ENCODE measurements at regions not wholly inside any gene's neighbourhood (a gene's known extent, or its start where the extent isn't known, plus 50 kb on each side); places are given as distances from the start of the nearest gene placed in this dataset.

DNA sequence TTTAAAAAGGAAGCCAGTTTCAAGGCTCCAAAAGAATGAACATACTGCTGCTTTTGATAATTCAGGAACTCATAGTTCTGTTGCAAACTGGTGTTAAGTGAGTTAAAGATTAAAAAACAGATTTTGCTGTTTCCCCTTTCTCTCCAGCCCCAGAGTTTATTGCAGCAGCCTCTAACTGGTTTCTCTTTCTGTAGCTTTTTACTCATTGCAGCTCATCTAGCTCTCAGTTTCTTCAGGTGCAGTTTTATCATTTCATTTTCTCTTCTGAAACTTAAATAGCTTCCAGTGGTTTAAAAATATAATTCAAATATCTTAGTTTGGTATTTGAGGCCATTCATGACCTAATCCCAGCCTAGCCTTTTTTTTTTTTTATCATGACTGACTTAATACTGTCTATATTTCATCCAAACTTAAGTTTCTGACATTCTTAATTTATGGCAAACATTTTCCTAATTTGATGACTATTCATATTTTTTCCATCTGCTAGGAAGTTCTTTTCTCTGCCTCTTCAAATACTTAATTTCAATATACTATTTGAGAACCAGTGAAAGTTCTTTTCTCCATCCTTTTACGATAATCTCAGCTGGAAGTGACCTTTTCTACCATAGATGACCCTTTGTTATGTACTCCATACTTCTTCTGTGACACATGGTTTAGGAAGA is 252.7 kb upstream of the GRIA1 start:
- H3K79me1 ChIP-seq (ENCODE audit: low read depth, low read length) = no peaks in the 10 kb centered on the region
- no peak overlapping the region for H3K23ac ChIP-seq (ENCODE audit: insufficient read length)
- no peaks in the 10 kb centered on the region for H3K9me3 ChIP-seq (ENCODE audit: insufficient read depth in 2 of 2, low read depth in 1 of 2, low read length in 1 of 2)
- H4K91ac ChIP-seq (replicated peaks; ENCODE audit: insufficient read length, low read length) = no peak overlapping the region
- no peak overlapping the region for H4K8ac ChIP-seq (ENCODE audit: extremely low read depth, insufficient read depth, low read length)
- no peak for FAIRE-seq
- H2BK15ac ChIP-seq (ENCODE audit: low read length) = no peak overlapping the region
- H4K20me1 ChIP-seq (replicated peaks in 1 of 2; ENCODE audit: control insufficient read depth in 1 of 2, insufficient read depth in 2 of 2, low read length in 2 of 2) = no peaks in the 10 kb centered on the region
- no peak overlapping the region for H3K4me3 ChIP-seq (ENCODE audit: extremely low read depth in 1 of 4, insufficient read depth in 2 of 4, low read depth in 3 of 4, low read length in 4 of 4)
- H3K4me2 ChIP-seq (ENCODE audit: insufficient read depth in 1 of 2, low read depth in 2 of 2, low read length in 2 of 2) = no peak overlapping the region
- no peak overlapping the region for H2BK12ac ChIP-seq (ENCODE audit: low read depth, low read length)
- no peak for DNase-seq (ENCODE audit: low read depth in 1 of 2, low spot score in 2 of 2)
- H3K56ac ChIP-seq (replicated peaks; ENCODE audit: insufficient read length, low read depth, low read length) = no peak overlapping the region
- no peak overlapping the region for H2BK120ac ChIP-seq (replicated peaks; ENCODE audit: low read depth, low read length)
- no peak overlapping the region for H2BK5ac ChIP-seq (ENCODE audit: low read depth, low read length)
- no peaks in the 10 kb centered on the region for H3K23me2 ChIP-seq (ENCODE audit: low read depth, low read length)
- no peak overlapping the region for H3K9ac ChIP-seq (replicated peaks in 1 of 4; ENCODE audit: extremely low read depth in 1 of 4, low read depth in 3 of 4, low read length in 3 of 4)
- H3K36me3 ChIP-seq (ENCODE audit: control insufficient read depth in 2 of 4, insufficient read depth in 4 of 4, low read length in 3 of 4) = no peaks in the 10 kb centered on the region; a peak in 1 of 8 replicates
- no peak for TF ChIP-seq KDM5A (IDR thresholded peaks at IDR 0.05; ENCODE audit: low read length)
- no peak for TF ChIP-seq NANOG (IDR thresholded peaks at IDR 0.05; ENCODE audit: insufficient read depth, low read depth, low read length, poor library complexity, severe bottlenecking)
- TF ChIP-seq EGR1 (IDR thresholded peaks at IDR 0.05; ENCODE audit: borderline replicate concordance, low read depth, low read length) = no peak
- TF ChIP-seq ZNF274 (IDR thresholded peaks at IDR 0.05; ENCODE audit: borderline replicate concordance, extremely low read depth, low read length) = no peak
- TF ChIP-seq TAF7 (optimal IDR thresholded peaks at IDR 0.05; ENCODE audit: borderline replicate concordance, low read depth, low read length) = no peak
- TF ChIP-seq SIN3A (conservative IDR thresholded peaks at IDR 0.05 in 1 of 2, IDR thresholded peaks at IDR 0.05 in 1 of 2; ENCODE audit: low read depth in 1 of 2, low read length in 2 of 2) = no peak
- no peak for TF ChIP-seq RAD21 (IDR thresholded peaks at IDR 0.05 in 1 of 2, conservative IDR thresholded peaks at IDR 0.05 in 1 of 2; ENCODE audit: low read depth in 2 of 2, low read length in 2 of 2)
- no peak for TF ChIP-seq RFX5 (IDR thresholded peaks at IDR 0.05; ENCODE audit: borderline replicate concordance, low read depth, low read length)
- no peak overlapping the region for H3K18ac ChIP-seq (ENCODE audit: extremely low read depth, low read length)
- H3K27ac ChIP-seq (ENCODE audit: low read depth, low read length) = no peak overlapping the region
- H2BK20ac ChIP-seq (ENCODE audit: low read length) = no peak overlapping the region
- H3K27me3 ChIP-seq (replicated peaks in 1 of 4; ENCODE audit: control insufficient read depth in 3 of 4, extremely low read depth in 1 of 4, insufficient read depth in 3 of 4, low read length in 3 of 4) = no peaks in the 10 kb centered on the region
- H4K5ac ChIP-seq (ENCODE audit: insufficient read length, low read depth, low read length) = no peak overlapping the region
- no peak overlapping the region for H3K14ac ChIP-seq (ENCODE audit: insufficient read length)
- no peaks in the 10 kb centered on the region for H3K4me1 ChIP-seq (replicated peaks in 1 of 4; ENCODE audit: control insufficient read depth in 3 of 4, insufficient read depth in 4 of 4, low read length in 3 of 4)
- no peak overlapping the region for H3K4ac ChIP-seq (replicated peaks; ENCODE audit: insufficient read length, low read depth, low read length)
- no peak overlapping the region for H2AK5ac ChIP-seq (ENCODE audit: low read depth, low read length)
- H2AFZ ChIP-seq (ENCODE audit: low read length) = no peak overlapping the region
- WGBS, 2 experiments (ENCODE audit: extremely low coverage in 1 of 2, insufficient coverage in 1 of 2, insufficient read length in 1 of 2, insufficient replicate concordance in 2 of 2, low coverage in 1 of 2, low lambda C conversion rate in 2 of 2, missing lambda C conversion rate in 1 of 2) = 88% methylated on average over 1 of the region's 1 CpG; no CpG with 5 or more reads in 1 of the 2 experiments
- POLR2A ChIA-PET (ENCODE audit: partially characterized antibody) = no interaction called here
- H3K79me2 ChIP-seq (ENCODE audit: control insufficient read depth in 1 of 2, insufficient read depth in 2 of 2, low read length in 2 of 2) = no peaks in the 10 kb centered on the region
- CTCF ChIA-PET (ENCODE audit: partially characterized antibody) = interaction anchor here (0.7 kb wide), 1 partner anchor 113 kb away, joined by 4 read pairs; no protein-coding TSS in a partner anchor
